Choroid plexus epithelial cell (primary cell): ENCODE measurements at regions not wholly inside any gene's neighbourhood (a gene's known extent, or its start where the extent isn't known, plus 50 kb on each side); places are given as distances from the start of the nearest gene placed in this dataset.

Experiments
- DNase-seq: peaks from one replicate; pipeline ENCODE4 v3.0.0-alpha.2; 2010; ENCODE audit warnings: low read depth
- H3K4me3 ChIP-seq: 2 replicates; pipeline ENCODE4 v1.5.1; 2011; ENCODE audit warnings: low read depth, mild to moderate bottlenecking, control low read depth, low read length, moderate library complexity
- CTCF ChIP-seq: conservative IDR thresholded peaks from 2 replicates; pipeline ENCODE4 v1.5.1; 2011; ENCODE audit warnings: low read depth, mild to moderate bottlenecking, control low read depth, inconsistent platforms, low read length, moderate library complexity

GRCh38 chr20:21653628-21654027, 51.8 kb upstream of the PAX1 start:
- TF ChIP-seq CTCF = no peak
- no peak for DNase-seq

GRCh38 chr20:21643417-21643816, 62.0 kb upstream of the PAX1 start:
- no peak for DNase-seq
- H3K4me3 ChIP-seq = no peak overlapping the region
- no peak for TF ChIP-seq CTCF

More at GRCh38 chr20:21653628-21654027, 51.8 kb upstream of the PAX1 start:
- no peak overlapping the region for H3K4me3 ChIP-seq

GRCh38 chr20:21640556-21640955, 64.9 kb upstream of the PAX1 start:
- DNase-seq = no peak

DNA sequence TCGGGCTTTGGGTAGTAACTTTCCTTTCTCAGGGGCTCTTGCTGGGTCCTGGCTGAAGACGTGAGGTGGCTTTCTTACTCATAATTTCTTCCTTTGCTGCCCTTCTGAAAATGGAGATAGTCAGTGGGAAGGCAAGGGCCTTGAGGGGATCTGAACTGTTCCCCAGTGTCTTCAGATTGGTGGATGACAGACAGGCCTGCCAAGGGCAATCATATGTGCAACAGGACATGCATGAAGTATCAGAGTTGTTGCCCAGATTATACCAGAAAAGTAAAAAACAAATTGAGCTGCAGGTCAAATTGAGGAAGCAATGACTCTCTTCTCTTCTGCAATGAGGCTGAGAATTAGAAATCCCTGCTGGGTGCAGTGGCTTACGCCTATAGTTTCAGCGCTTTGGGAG, 71.6 kb upstream of the PAX1 start:
- no peak for TF ChIP-seq CTCF
- DNase-seq = no peak
- no peak overlapping the region for H3K4me3 ChIP-seq

More at GRCh38 chr20:21640556-21640955, 64.9 kb upstream of the PAX1 start:
- TF ChIP-seq CTCF = no peak
- H3K4me3 ChIP-seq = no peak overlapping the region

- no peak for DNase-seq
- no peak for TF ChIP-seq CTCF
- H3K4me3 ChIP-seq = no peak overlapping the region
These were observed 72.8 kb upstream of the PAX1 start for GRCh38 chr20:21632735-21633053.

DNA sequence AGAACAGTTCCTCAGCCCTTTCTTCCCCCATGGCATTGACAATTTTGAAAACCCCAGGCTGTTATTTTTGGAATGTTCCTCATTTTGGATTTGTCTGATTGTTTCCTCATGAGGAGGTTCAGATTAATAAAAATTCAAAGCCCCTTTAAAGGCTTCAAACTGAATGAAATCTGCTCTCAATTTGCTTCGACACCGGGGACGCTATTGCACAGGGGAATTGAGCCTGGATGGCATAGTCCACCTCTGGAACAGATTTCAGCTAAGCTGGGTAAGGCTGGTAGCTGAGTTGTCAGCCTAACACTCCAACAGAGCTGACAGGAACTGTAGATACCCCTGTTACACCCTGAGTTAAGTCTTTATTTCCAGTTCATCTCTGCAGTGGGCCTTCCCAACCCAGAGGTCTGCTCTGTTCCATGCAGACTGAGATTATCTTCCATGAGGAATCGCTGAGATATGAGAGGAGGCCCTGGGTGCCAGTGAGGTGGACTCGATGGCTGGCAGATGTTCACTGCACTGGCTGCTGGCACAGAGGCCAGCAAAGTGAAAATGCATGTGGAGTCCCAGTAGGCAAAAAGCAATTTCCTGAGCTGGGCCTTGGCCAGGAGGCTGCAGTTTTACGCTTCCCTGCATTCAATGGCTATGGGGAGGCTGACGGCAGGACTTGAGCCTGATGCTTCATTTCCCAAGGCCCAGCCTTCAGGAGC, 73.3 kb upstream of the PAX1 start:
- H3K4me3 ChIP-seq = no peak overlapping the region
- no peak for TF ChIP-seq CTCF
- no peak for DNase-seq

GRCh38 chr20:21628800-21629199, 76.7 kb upstream of the PAX1 start:
- TF ChIP-seq CTCF = no peak
- no peak for DNase-seq
- no peak overlapping the region for H3K4me3 ChIP-seq
